ACHN (cell line): ENCODE measurements at regions not wholly inside any gene's neighbourhood (a gene's known extent, or its start where the extent isn't known, plus 50 kb on each side); places are given as distances from the start of the nearest gene placed in this dataset.

Experiments used
- DNase-seq: peaks from one replicate; pipeline ENCODE4 v3.0.0-alpha.2; 2015
- in situ Hi-C: cut with HindIII; loops from 2 replicates; pipeline ENCODE4 v1.10.0; 2017; ENCODE audit warnings: low sequenced_read_pairs, low pct_ligation_motif_present, low pct_unique_long_range_greater_than_20kb

DNA sequence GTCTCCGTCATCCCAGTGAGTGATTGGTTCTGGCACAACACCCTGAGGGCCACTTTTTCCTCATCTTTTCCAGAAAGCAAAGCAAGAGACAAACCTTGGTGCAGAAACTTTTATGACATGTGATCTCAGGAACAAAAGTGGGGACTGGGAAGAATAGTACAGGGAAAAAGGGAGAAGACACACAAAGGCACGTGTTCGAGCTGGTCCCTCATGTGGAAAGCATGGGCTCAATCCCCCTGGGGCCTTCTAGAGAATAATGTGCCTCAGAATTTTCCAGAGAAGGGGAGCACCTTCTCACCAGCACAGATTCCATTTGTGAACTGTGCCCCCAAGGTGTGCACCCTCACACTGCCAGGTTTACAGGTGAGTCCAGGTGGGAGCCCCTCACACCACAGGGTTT, 312.6 kb downstream of the FBXO15 start:
- no peak for DNase-seq
- in situ Hi-C loops = no loop called here

DNA sequence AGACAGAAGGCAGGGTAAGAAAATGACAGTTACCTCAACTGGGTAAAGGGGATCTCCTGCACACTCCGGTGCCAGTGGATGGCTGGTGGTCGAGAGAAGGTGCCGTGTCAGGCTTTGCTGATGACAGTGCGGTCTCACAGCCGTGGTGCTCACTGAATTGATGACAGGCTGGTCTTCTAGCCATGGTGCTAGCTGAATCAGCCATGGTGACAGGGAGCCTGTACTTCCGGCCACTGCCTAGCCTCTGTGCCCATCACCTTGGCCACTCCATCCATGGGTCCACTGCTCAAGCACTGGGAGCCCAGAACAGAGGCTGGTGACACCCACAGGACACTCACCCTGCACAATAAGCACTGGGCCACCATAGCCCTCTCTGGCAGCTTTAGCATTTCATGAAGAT, 315.9 kb downstream of the FBXO15 start:
- no peak for DNase-seq
- in situ Hi-C loops = no loop called here

DNA sequence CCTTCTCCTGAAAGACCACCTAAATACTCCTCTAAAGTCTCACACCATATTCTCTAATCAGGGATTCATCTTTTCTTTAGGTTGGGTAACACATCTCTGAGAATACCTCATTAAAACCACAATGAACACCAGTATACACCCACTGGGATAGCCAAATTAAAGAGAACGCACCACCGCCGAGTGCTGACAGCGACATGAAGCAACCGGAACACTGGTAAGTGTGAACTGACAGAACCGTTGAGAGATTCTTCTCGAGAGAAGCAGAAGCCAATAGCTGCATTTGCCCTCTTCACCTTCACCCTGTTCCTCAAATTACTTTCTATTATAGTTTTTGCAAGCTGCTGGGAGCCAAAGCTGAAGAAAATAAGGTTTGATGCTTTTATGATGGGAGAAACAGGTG, 318.5 kb downstream of the FBXO15 start:
- no peak for DNase-seq
- in situ Hi-C loops = no loop called here

DNA sequence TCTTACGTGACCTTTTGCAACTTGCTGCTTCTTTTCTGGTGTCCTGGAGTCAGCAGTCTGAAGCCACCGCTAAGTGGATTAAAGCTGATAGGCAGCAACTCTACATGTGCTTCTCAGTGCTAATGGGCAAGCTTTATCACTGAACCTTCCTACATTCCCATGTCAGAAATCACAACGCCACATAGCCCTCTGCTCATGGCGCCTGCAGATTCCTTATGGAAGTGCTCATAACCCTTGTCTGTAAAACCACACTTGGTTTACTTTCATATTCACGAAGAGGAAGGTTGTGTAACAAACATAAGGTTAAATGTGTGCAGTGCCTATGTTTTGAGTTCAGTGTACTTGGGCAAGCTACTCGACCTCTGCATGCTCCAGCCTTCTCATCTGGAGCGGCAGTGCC, 319.8 kb downstream of the FBXO15 start:
- no peak for DNase-seq
- in situ Hi-C loops = no loop called here

DNA sequence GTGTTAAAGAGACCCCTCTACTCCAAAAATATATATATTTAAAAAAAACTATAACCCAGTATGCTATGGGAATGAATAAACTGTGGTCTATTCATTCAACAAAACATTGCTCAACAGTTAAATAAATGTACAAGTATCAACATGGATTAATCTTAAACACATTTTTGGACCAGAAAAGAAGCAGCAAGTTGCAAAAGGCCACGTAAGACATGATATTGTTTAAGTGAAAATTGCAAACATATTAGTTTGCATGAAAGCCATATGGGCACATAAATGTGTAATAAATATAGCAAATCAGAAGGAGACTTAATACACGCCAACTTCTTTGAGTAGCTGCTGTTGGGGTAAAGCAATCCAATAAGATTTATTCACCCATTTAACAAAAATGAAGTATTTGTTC, 321.5 kb downstream of the FBXO15 start:
- in situ Hi-C loops = no loop called here
- no peak for DNase-seq

DNA sequence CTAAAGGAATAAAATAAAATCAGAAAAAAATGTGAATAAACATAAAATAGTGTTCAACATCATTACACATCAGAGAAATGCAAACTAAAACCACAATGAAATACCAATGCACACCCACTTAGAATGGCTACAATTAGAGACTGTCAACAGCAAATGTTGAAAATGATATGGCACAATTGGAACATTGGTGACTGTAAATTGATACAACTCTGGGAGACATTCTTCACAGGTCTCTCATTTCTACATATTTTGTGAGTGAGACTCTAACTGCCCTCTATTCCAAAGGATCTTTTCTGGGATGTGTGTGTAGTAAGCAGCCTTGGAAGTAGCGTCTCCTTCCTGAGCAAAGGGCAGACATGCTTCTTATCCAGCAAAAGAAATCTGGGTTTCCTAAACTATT, 323.0 kb downstream of the FBXO15 start:
- in situ Hi-C loops = no loop called here
- no peak for DNase-seq

DNA sequence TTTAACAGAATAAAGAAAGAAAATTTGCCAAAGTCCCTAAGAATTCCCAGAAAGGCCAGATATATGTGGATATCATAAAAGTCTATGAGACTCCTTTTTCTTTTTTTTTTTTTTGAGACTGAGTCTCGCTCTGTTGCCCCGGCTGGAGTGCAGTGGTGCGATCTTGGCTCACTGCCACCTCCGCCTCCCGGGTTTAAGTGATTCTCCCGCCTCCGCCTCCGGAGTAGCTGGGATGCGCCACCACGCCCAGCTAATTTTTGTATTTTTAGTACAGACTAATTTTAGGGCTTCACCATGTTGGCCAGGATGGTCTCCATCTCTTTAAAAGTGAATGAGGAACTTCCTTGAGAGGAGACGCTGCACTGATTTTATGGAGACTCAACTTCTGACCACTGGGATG, 335.2 kb downstream of the FBXO15 start:
- in situ Hi-C loops = no loop called here
- no peak for DNase-seq

DNA sequence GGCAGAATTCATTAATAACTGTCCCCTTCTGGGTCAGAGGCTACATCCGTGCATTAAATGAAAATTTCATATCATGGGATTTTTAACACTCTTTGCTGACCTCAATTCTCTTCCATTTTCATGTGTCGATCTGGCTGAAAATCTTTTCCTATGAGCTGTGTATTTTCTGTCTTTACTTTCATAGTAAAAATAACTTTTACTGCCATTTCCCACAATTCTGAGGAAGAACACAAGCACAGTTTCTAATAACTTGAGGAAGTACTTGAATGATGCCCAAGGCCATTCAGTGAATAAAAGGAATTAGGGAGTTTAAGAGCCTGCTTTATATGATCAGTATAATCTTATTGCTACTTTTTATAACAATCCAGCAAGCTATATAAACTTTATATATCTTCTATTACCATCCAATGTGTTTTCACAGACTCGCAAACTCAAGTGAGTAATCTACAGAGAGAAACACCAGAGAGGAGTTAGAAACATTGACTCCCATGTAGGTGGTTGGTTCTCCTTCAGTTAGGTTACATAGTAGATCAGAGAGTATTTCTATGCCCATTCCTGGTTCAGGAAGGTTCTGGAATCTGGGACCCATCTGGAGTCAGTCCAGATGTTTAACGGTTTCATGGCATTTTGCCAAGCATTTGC, 340.0 kb downstream of the FBXO15 start:
- no peak for DNase-seq
- in situ Hi-C loops = no loop called here

DNA sequence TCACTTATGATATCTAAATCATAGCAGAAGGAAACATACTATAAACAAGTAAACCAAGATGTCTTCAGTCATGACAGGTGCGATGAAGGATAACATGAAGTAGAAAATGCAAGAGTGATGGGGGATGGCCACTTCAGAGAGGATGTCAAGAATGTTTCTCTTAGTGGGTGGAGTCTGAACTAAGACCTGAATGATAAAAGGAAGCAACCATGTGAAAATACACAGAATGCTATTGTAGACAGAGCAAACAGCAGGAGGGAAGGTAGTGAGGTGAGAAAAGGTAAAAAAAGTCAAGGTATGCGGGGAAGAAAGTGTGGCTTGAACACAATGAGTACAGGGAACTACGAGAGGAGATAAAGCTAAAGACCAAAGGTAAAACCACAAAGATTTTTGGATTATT, 341.6 kb downstream of the FBXO15 start:
- no peak for DNase-seq

DNA sequence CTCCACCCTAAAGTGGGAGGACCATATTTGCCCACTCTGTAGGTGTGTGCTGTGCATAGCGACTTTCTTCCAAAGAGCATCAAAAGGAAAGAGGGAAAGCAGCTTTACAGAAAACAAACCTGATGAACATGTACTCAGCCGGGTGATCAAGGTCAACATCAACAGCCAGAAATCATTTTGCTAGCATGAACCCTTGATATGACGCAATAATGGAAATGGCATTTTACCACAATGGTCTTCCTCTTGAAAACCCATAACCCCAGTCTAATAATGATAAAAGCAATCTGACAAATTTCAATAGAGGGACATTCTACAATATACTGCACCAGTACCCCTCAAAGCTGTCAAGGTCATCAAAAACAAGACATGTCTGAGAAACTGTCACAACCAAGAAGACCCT, 350.2 kb downstream of the FBXO15 start:
- no peak for DNase-seq
- in situ Hi-C loops = no loop called here

More for the DNA sequence above, 341.6 kb downstream of the FBXO15 start:
- in situ Hi-C loops = no loop called here

DNA sequence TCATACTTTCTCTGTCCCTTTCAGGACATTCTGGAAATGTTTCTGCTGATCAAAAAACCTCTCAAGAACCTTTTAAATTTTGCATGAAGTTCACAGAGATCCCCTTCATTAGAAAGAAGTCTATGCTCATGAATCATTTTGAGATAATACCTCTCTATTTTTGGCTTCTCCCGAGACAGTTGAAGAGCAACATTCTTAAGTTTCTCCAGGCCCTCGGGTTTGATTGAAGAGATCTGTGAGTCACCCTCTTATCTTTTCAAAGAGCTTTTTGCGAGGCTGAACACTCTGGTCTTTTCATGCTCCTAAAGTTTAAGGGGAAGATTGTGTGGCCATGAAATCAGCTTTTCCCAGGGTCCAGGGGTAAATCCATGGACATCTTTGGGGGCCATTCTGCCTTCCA, 354.2 kb downstream of the FBXO15 start:
- DNase-seq = no peak
- in situ Hi-C loops = no loop called here

DNA sequence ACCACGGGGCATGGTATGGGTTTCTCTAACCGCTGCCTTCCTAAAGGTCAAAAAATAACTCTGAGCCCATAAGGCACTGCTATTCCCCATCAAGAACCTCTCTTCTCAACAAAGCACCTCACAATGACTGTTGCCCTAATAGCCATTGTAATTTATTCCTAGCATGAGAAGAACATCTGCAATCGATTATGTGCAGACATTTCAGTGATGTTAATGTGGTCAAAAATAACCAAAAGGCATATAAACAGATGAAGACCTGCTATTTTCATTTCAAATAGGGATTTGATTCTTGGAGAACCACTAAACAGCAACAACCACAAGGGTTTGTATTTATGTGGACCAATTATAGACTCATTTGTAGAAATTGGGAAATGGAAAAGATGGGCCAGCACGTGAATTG, 356.6 kb downstream of the FBXO15 start:
- in situ Hi-C loops = no loop called here
- DNase-seq = no peak

DNA sequence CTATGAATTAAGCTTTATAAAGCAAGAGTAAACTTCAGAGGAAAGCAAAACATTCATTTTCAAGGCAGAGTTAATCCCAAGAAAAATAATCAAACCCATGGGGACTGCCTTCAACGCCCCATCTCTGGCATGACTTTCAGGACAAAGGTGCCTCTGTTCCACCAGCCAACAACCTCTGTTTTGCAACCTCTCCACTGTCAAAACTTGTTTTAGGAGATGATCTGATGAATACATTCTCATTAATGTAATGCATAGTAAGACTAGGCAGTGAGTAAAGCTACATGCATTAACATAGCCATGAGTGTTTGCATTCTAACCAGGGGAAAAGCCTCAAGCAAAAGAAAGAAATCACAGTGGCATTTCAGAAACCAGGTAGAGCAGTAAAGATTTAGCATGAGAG, 357.0 kb downstream of the FBXO15 start:
- DNase-seq = no peak
- in situ Hi-C loops = no loop called here

DNA sequence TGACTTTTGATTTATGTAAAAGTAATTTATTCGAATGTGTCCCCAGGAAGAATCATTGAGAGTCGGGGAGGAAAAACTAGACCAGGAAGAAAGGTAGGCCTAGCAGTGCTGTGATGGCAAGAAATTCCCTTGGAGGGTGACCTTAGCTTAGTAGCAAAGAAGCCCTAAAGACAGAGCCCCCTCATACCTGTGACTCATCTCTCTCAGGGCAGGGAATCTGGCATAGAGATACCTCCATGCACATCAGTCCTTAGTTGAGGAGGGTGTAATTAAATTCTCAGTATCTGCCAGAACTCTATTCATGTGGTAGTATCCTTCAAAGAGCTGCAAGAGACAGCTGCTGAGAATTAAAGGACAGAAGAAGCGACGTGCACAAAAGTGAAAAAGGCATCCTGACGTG, 360.3 kb downstream of the FBXO15 start:
- in situ Hi-C loops = no loop called here
- no peak for DNase-seq

DNA sequence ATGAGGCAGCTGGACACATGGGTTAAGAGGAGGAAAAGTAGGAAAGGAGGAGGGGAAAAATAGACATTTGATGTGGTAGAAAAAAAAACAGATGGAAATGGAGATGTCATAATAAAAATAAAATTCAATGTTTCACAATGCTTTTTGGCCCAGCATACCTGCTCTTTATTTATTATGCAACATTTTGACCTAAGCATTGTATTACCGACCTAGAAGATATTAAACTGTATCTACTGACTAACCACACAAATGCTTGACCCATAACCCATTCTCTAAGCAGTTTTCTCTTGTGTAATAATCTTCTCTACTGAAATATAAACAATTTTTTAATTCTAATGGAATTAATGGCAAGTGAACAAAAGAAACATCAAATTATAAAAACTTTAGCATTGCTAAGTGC, 362.3 kb downstream of the FBXO15 start:
- in situ Hi-C loops = no loop called here
- DNase-seq = no peak

DNA sequence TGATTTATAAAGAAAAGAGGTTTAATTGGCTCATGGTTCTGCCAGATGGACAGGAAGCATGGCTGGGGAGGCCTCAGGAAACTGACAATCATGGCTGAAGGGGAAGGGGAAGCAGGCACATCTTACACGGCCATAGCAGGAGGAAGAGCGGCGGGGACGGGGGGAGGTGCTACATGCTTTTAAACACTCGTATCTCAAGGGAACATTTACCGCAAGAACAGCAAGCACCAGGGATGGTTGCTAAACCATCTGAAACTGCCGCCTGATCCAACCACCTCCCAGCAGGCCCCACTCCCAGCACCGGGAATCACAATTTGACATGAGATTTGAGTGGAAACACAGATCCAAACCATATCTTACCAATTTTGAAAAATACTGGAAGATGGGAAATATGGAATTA, 362.8 kb downstream of the FBXO15 start:
- in situ Hi-C loops = no loop called here
- no peak for DNase-seq

DNA sequence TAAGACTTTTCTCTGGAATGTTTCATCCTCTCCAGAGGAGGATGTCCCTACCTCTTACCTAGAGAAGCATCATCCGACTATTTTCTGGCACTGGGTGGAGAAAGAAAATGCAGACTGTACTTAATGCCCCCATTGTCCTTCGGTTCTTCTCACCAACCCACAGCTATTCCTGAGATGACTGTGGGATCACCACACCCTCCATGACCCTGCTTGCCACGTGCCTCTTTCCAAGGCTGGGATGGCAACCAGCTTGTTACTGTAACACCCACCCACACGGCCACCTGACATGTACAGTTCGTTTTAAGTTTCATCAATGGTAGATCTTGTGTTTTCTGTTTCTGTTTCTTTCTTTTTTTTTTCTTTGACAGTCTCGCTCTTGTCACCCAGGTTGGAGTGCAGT, 365.2 kb downstream of the FBXO15 start:
- in situ Hi-C loops = no loop called here
- no peak for DNase-seq

DNA sequence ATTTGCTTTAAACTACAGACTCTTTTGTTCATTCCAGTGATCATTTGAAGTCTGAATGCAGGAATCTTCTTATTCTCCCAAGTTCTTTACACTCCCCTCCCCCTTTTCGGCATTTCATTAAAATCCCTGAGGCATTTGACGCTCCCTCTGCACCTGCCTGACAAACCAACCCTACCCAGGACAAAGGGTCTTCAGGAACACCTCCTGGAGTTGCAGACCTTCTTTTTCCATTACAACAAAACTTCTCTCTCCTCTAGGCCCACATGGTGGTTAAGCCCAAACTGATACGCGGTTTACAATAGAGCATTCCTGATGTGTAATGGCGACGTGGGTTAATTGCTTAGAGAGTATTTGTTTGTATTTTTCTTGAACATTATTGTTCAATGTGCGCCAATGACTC, 367.4 kb downstream of the FBXO15 start:
- DNase-seq = no peak
- in situ Hi-C loops = no loop called here

DNA sequence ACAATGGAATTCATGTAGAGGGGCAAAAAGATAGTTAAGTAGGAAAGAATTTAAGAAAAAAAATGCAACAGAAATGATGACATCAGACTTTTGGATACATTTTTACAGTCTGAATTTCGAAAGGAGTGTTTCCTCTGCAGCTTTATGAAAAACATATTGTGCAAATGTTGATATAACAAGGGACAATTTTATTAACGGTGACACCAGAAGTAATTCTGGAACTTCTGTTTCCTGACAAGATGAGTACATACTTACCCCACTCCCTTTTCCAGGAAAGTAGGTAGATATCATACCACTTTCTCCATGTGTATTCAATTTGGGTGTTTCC, 369.6 kb downstream of the FBXO15 start:
- no peak for DNase-seq
- in situ Hi-C loops = no loop called here

DNA sequence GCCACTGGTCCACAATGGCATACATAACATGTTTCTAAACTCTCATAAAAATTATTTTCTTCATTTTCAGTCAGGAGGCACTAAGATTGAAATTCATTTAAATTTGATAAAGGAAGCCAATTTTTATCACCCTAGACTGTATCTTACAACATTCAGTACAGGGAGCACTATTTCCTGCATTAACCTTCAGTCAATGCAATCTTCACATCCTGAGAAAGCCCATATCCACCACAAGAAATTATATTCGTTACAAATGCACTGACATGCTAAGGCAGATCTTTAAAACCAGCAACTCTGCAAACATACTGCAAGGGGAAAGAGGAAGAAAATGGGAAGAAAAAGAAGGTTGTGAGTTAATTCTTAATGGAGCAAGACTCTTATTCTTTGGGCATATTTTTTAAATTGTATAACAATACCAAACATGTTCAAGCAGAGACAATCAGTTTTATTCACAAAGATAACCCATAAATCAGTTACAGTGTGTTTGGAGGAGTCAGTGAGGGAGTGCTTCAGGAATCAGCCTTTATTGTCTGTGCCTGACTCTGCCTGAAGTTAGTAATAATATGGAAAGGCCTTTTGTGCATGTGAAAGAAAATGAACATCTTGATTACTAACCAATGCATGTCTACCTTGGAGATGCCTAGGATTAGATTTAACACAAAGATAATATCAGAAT, 370.1 kb downstream of the FBXO15 start:
- no peak for DNase-seq
- in situ Hi-C loops = no loop called here
